Sciatic nerve (tissue), 2 donors: ENCODE measurements at regions not wholly inside any gene's neighbourhood (a gene's known extent, or its start where the extent isn't known, plus 50 kb on each side); places are given as distances from the start of the nearest gene placed in this dataset.
"Not testable (repeated sequence)": the region's sequence is repeated elsewhere in the genome, so short reads cannot be mapped to it uniquely, and the experiment has no call there.

Experiments used
- ATAC-seq: fragments of 200-7000 bp; cut with Tn5 transposase; one replicate; pipeline ENCODE4 v1.9.1; 2020; ENCODE audit warnings: mild to moderate bottlenecking, moderate library complexity
- DNase-seq: peaks from one replicate; pipeline ENCODE4 v3.0.0-alpha.2; 2020; ENCODE audit warnings: low spot score
- intact Hi-C: fragments of 100-400 bp; cut with DNase I; formaldehyde crosslinking; loops from one replicate; pipeline ENCODE4 v1.14.2; 2022
- donor health status: DM: no; HTN: no; CAD: no.
- donor health status: DM: no; HTN: no; CAD: no.

DNA sequence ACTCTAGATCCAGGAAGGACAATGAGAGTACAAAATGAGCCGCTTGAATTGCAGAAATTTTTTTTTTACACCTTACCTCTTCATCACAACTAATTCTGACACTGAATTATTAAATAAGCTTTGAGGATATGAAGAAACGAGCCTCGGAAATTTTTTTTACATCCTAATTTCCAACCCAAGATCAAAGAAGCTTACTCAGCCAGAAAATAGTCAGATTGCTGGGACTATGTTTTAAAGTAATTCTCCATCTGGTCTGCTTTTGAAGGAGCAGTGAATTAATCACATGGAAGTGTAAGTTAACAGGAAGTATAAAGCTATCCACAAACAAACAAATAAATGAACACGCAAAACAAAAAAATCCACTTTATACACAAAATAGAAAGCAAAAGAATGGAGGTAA lies 437.0 kb upstream of the KCNMB2 start:
- intact Hi-C loops, result no loop called here
- DNase-seq (no peak), ATAC-seq (no peak)

GRCh38 chr3:178099862-178100261 lies 436.4 kb upstream of the KCNMB2 start:
- intact Hi-C loops, result no loop called here

DNA sequence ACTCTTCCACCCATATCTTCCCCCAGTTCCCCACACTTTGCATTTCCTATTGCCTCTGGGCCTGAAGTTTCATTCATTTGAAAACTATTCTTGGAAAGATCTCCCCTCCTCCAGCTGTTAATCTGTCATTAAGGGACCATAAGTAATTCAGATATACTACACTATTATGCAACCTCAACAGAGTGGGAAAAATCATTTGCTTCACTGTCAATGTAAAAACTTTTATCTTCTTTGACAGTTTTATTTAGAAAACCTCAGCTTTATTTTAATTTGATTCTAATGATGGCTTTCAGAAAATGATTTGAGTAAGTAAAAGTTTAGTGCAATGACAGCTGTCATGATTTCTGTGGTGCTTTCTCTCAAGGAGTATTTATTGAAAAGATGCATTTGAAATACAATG lies 435.3 kb upstream of the KCNMB2 start:
- ATAC-seq (no peak), DNase-seq (no peak)
- intact Hi-C loops, result no loop called here

More at GRCh38 chr3:178099862-178100261, 436.4 kb upstream of the KCNMB2 start:
- no peak for ATAC-seq
- DNase-seq, result no peak

DNA sequence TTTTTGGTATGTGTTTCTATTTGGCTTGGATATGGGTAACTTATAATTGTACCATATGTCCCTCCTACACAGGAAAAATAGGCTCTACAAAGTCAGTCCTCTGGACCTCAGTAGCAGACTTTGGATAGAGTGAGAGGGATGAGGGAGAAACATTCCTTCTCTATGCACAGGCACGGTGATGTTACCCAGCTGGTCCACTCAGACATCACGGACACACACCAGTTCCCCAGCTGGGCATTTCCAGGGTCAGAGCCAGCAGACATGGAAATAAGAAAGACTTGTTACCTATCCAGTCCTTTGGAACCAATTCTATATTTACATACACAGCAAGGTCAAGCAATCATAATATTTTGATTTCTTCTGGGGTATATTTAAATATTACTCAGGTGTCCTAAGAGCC lies 433.1 kb upstream of the KCNMB2 start:
- intact Hi-C loops, result no loop called here
- DNase-seq, result no peak
- ATAC-seq, result no peak

DNA sequence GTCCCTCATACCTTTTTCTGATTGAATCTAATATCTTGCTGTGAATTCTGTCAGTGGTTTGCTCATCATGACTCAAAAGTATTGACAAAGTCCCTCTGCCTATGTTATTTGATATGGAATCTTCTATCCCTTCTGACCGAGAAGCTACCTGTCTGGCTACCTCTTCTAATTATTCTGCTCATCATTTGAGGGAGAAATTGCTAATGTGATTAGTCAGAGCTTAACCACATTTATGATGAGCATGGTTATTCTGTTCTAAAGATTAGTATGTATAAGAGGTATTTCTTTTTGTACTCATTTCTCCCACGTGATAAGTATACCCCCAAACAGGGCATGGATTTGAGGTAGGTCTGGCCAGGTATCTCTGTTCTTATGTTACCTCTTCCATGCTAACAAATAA lies 428.4 kb upstream of the KCNMB2 start:
- intact Hi-C loops, result no loop called here
- ATAC-seq (no peak), DNase-seq (no peak)

DNA sequence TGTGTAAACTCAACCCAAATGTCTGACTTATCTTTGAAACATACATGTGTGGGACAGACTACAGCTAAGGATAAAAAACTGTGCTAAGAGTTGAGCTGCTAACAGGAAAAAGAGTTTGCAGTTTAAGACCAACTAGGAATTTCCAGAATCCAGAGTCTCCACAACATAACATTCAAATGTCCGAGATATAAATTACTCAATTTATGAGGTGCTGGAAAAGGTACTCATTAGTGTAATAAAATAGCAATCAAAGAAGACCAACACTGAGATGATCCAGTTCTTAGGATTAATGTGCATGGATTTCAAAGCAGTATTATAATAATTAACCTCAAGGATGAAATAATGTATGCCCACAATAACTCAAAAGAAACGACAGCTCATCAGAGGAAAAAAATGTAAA lies 426.5 kb upstream of the KCNMB2 start:
- ATAC-seq (no peak), DNase-seq (no peak)
- intact Hi-C loops, result no loop called here

- intact Hi-C loops, result no loop called here
- no peak for ATAC-seq
- no peak for DNase-seq
Observed at GRCh38 chr3:178112134-178112533, 424.1 kb upstream of the KCNMB2 start.

DNA sequence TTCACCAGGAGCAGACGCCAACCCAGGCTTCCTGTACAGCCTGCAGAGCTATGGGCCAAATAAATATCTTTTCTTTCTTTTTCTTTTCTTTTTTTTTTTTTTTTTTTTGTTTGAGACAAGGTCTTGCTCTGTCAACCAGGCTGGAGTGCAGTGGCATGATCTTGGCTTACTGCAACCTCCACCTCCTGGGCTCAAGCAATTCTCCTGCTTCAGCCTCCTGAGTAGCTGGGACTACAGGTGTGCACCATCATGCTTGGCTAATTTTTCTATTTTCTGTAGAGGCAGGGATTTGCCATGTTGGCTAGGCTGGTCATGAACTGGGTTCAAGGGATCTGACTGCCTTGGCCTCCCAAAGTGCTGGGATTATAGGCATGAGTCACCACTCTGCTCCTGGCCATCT lies 423.7 kb upstream of the KCNMB2 start:
- intact Hi-C loops, DNase-seq, ATAC-seq: not testable (repeated sequence)

DNA sequence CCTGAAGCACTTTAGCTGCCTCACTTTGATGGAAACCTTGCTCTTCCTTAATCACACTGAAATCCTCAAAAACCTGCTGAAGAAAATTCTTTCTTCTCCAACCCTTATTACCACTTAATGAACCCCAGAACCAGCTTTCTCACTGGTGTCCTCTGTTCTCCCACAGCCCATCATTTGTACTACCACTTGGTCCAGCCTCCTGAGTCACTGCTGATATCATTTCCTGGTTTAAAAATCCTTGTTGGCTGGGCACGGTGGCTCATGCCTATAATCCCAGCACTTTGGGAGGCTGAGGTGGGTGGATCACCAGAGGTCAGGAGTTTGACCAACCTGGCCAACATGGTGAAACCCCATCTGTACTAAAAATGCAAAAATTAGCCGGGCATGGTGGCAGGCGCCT lies 418.6 kb upstream of the KCNMB2 start:
- ATAC-seq (no peak), DNase-seq (no peak)
- intact Hi-C loops, result no loop called here

DNA sequence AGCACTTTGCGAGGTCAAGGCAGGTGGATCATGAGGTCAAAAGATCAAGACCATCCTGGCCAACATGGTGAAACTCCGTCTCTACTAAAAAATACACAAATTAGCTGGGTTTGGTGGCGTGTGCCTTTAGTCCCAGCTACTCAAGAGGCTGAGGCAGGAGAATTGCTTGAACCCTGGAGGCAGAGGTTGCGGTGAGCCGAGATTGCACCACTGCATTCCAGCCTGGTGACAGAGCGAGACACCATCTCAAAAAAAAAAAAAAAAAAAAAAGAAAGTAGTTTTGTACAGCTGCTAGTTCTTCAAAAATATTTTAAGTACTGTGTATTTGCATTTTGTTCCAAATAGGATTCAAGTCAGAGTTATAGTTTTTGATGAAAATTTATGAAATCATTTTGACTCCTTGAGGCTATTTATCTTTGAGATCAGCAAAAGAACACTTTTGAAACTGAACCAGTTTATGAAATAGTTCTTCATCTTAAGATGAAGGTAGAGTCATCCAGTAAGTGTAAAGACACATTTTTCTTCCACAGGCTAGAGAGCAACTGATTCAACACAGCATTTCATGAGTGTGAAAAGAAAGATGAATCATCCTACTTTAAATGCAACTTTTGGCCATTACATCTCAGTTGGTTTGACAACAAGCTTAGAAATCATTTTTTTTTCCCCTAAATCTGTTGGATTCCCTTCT lies 416.5 kb upstream of the KCNMB2 start:
- intact Hi-C loops, DNase-seq: not testable (repeated sequence)
- peak; percentile 26 for ATAC-seq

DNA sequence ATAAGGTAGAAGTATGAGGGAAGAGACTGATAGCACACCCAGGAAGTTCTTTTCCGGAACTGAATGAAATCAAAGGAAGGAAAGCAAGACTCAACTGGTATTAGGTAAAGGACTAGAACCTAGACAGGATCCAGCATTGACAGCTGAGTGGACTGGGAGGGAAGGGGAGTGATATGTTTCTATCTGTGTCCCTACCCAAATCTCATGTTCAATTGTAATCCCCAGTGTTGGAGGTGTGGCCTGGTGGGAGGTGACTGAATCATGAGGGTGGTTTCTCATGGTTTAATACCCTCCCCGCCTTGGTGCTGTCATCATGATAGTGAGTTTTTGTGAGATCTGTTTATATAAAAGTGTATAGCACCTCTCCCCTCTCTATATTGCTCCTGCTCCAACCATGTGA lies 415.9 kb upstream of the KCNMB2 start:
- no peak for DNase-seq
- ATAC-seq, result no peak
- intact Hi-C loops, result no loop called here

DNA sequence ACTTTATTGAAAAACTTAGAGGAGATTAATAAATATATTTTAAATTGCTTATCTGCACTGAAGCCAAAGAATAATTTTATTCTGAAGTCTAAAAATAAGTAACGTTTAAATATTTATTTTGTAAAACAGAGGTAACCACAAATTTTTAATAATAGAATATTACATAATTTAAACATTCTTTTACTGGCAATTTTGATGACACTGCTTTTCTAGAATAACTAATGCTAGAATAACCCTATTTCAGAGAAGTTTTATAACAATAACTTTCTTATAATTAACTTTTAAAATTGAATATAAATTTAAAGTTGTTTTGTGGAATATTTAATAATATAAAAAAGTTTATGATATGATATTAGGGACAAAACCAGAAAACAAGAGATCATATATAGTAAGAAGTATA lies 409.6 kb upstream of the KCNMB2 start:
- no peak for ATAC-seq
- intact Hi-C loops, result no loop called here
- DNase-seq, result no peak

DNA sequence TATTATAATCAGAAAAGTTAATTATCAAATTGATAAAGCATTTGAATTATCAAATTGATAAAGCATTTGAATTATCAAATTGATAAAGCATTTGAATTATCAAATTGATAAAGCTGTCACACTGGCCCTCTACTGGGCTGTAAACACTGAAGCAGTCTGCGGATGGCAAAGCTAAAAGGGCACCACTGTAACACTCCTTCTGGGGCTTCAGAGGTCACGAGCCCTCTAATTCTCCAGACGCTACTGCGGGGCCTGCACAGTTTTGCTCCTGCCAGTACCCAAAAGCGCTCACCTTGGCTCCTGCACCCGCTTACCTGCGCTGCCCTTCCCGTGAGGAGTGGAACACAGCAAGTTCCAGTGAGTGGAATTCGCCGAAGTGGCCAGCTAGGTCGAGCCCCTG lies 409.0 kb upstream of the KCNMB2 start:
- ATAC-seq, result no peak
- DNase-seq, result no peak
- intact Hi-C loops, result no loop called here

- ATAC-seq (no peak), DNase-seq (no peak)
- intact Hi-C loops, result no loop called here
Observed at GRCh38 chr3:178129109-178129508, 407.1 kb upstream of the KCNMB2 start.

DNA sequence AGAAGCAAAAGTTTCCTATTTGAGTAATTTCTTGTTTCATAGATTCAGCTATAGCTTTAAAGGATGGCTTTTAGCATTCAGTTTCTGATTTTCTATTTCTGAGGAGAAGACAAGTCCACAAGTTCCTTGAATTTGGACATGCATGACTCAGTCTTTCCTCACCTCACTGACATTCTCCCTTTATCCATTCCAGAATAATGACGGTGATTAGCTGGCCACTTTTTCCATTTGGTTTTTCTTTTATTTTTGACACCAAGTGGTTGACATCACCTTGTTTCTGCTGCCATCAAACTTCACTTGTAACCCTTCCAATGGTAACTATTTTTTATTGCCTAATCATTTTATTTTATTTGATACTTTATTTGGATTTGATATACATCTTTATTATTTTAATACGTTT lies 404.4 kb upstream of the KCNMB2 start:
- intact Hi-C loops, result no loop called here
- DNase-seq (no peak), ATAC-seq (no peak)

DNA sequence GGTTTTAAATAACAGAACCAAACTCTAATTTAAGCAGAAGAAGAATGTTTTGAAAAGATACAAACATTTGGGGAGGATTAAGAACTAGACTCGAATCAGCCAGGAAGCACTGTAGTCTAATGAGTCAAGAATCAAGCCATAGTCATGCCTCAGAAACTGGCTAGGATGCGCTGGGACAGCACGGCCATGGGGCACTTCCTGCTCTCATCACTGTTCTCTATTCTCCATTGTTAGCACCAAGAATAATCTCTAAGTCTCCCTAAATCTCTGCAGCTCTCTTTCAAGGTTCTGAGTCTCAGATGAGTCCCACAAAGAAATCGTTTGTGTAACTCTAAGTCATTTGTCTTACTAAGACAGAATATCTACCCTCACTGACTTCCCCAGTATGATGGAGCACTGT lies 399.0 kb upstream of the KCNMB2 start:
- intact Hi-C loops, result no loop called here
- DNase-seq, result no peak
- no peak for ATAC-seq

DNA sequence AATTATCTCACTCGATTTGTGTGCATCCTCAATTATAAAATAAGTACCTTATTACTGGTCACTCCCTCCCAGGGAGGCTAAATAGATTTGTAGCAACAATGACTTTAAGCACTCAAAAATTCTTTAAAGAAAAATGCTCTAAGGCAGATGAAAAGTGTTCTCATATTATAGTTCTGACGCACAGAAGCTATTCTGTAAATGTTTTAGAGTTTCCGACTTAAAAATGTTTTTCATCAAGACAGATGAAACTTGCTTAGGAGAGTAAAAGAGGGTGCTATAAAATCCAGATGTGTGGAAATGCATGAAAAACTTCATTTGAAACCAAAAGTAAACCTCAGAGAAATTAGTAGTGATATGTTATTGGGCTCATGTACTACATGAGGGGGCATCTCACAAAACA lies 398.4 kb upstream of the KCNMB2 start:
- DNase-seq (no peak), ATAC-seq (no peak)
- intact Hi-C loops, result no loop called here

DNA sequence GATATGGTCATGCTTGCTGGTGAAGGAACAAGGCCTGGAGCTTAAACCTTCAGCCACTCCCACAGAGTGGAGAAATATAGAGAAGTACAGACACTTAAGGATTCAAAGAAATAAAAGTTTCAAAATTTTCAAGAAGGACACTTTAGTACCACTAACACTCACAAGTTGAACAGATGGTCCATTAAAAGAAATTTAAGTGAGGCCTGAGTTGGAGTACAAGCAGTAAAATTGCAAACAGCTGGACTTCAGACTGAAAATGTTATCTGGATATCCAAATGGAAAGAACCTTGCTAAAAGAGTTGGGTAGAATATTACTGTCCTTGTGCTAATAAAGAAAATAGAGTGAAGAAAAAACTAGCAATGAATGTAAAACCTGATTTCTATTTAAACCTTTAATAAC lies 397.1 kb upstream of the KCNMB2 start:
- intact Hi-C loops, result no loop called here
- ATAC-seq (no peak), DNase-seq (no peak)

- no peak for ATAC-seq
- intact Hi-C loops, result no loop called here
- no peak for DNase-seq
Observed at GRCh38 chr3:178140531-178141304, 395.5 kb upstream of the KCNMB2 start.

- intact Hi-C loops, DNase-seq, ATAC-seq: not testable (repeated sequence)
Observed at GRCh38 chr3:178141305-178141684, 394.9 kb upstream of the KCNMB2 start.

DNA sequence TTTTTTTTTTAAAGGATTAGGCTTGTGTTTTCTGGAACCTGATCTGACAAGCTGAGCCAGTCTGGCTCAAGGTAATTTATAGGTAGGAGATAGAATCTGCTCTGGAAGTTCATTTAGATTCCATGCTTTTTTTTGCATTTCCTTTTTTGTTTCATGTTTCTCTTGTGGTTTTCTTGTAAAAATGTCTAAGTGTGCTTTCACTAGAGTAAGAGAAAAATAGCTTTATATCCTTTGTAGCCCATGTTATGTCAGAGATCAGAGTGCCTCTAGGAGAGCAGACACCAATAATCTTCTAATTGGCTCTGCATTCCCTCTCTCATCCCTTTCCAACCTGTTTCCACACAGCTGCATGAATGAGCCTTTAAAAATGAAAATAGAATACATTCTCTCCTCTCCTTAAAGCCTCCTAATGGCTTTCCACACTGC lies 389.8 kb upstream of the KCNMB2 start:
- no peak for DNase-seq
- intact Hi-C loops, result no loop called here
- ATAC-seq, result no peak
